Trophoblast cell (in vitro differentiated cells and primary cell): ENCODE measurements at regions not wholly inside any gene's neighbourhood (a gene's known extent, or its start where the extent isn't known, plus 50 kb on each side); places are given as distances from the start of the nearest gene placed in this dataset.

Experiments
- DNase-seq, 2 donors: peaks; one replicate each; pipeline ENCODE4 v3.0.0-alpha.2; 2016
- H2AFZ ChIP-seq: 2 replicates; pipeline ENCODE4 v1.6.1; 2013; ENCODE audit warnings: low read length, moderate library complexity, mild to moderate bottlenecking; ENCODE audit not compliant: insufficient read depth, poor library complexity
- H2AK5ac ChIP-seq: 2 replicates; pipeline ENCODE4 v1.6.1; 2013; ENCODE audit warnings: mild to moderate bottlenecking, low read length
- H2BK120ac ChIP-seq: 2 replicates; pipeline ENCODE4 v1.6.1; 2013; ENCODE audit warnings: low read length, mild to moderate bottlenecking, moderate library complexity; ENCODE audit not compliant: insufficient read depth, poor library complexity
- H2BK12ac ChIP-seq: 2 replicates; pipeline ENCODE4 v1.6.1; 2013; ENCODE audit warnings: mild to moderate bottlenecking, low read length, moderate library complexity
- H2BK5ac ChIP-seq: 2 replicates; pipeline ENCODE4 v1.6.1; 2013; ENCODE audit warnings: low read length, low read depth, moderate library complexity, mild to moderate bottlenecking; ENCODE audit not compliant: poor library complexity
- H3K14ac ChIP-seq: 2 replicates; pipeline ENCODE4 v1.6.1; 2013; ENCODE audit warnings: mild to moderate bottlenecking, low read length
- H3K18ac ChIP-seq: 2 replicates; pipeline ENCODE4 v1.6.1; 2013; ENCODE audit warnings: mild to moderate bottlenecking, low read length
- H3K23ac ChIP-seq: 2 replicates; pipeline ENCODE4 v1.6.1; 2013; ENCODE audit warnings: low read length
- H3K27ac ChIP-seq: 2 replicates; pipeline ENCODE4 v1.5.1; 2013; ENCODE audit warnings: low read depth, mild to moderate bottlenecking, inconsistent platforms, low read length, moderate library complexity
- H3K27me3 ChIP-seq: 2 replicates; pipeline ENCODE4 v1.6.1; 2013; ENCODE audit warnings: inconsistent platforms, mild to moderate bottlenecking, low read length, moderate library complexity; ENCODE audit not compliant: insufficient read depth
- H3K36me3 ChIP-seq, 2 experiments: 1 replicate in 1 of 2; 2 replicates in 1 of 2; pipeline ENCODE4 v1.6.1; 2013; ENCODE audit warnings: low read length in 2 of 2, mild to moderate bottlenecking in 2 of 2, moderate library complexity in 1 of 2; ENCODE audit not compliant: insufficient read depth in 2 of 2, control insufficient read depth in 1 of 2
- H3K4ac ChIP-seq: 2 replicates; pipeline ENCODE4 v1.6.1; 2013; ENCODE audit warnings: low read depth, mild to moderate bottlenecking, low read length, moderate library complexity
- H3K4me1 ChIP-seq, 2 experiments: 1 replicate in 1 of 2; 2 replicates in 1 of 2; pipeline ENCODE4 v1.6.1; 2013; ENCODE audit warnings: low read length in 2 of 2, mild to moderate bottlenecking in 2 of 2, moderate library complexity in 1 of 2; ENCODE audit not compliant: insufficient read depth in 2 of 2, control insufficient read depth in 1 of 2
- H3K4me2 ChIP-seq: 2 replicates; pipeline ENCODE4 v1.6.1; 2013; ENCODE audit warnings: inconsistent platforms, mild to moderate bottlenecking, low read length, moderate library complexity
- H3K4me3 ChIP-seq: 2 replicates; pipeline ENCODE4 v1.5.1; 2013; ENCODE audit warnings: mild to moderate bottlenecking, low read depth, low read length, inconsistent platforms
- H3K79me1 ChIP-seq: one replicate; pipeline ENCODE4 v1.6.1; 2013; ENCODE audit warnings: low read length
- H3K79me2 ChIP-seq: 2 replicates; pipeline ENCODE4 v1.6.1; 2013; ENCODE audit warnings: low read length, mild to moderate bottlenecking; ENCODE audit not compliant: control insufficient read depth, insufficient read depth, poor library complexity
- H3K9ac ChIP-seq: 2 replicates; pipeline ENCODE4 v1.6.1; 2013; ENCODE audit warnings: mild to moderate bottlenecking, low read length
- H3K9me3 ChIP-seq: 2 replicates; pipeline ENCODE4 v1.6.1; 2013; ENCODE audit warnings: low read depth, mild to moderate bottlenecking, control low read depth, inconsistent platforms, low read length; ENCODE audit not compliant: insufficient read depth
- H4K12ac ChIP-seq: 2 replicates; pipeline ENCODE4 v1.6.1; 2013; ENCODE audit warnings: low read depth, mild to moderate bottlenecking, low read length, moderate library complexity
- H4K8ac ChIP-seq: 2 replicates; pipeline ENCODE4 v1.6.1; 2013; ENCODE audit warnings: low read depth, mild to moderate bottlenecking, low read length, moderate library complexity
- H4K91ac ChIP-seq: one replicate; pipeline ENCODE4 v1.6.1; 2013; ENCODE audit warnings: low read depth, mild to moderate bottlenecking, low read length, moderate library complexity
- WGBS: extraction: QIAGEN DNeasy Blood & Tissue Kit; methylation state at CpG from one replicate; pipeline ENCODE4 v1.1.7; 2013; ENCODE audit warnings: missing lambda C conversion rate; ENCODE audit not compliant: insufficient read length, insufficient coverage; ENCODE audit errors: extremely low coverage; 5-methylcytosine and 5-hydroxymethylcytosine counted together

DNA sequence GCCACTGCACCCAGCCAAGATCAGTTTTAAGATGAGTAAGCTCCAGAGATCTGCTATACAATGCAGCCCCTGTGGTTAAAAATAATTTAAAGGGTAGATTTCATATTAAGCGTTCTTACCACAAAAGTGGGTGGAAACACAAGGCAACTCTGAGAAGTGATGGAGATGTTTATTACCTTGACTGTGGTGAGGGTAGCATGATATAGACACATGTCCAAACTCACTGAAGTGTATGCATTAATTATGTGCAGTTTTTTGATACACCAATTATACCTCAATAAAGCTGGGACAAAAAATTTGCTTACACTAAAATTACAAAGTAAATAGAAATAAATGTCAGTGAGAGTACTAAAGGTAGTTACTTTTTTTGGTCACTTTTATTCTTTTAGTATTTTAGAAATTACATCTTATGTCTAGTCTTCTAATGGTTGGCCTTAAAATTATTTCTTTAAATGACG, 696.5 kb downstream of the UQCRFS1 start:
- H3K4me1 ChIP-seq, result no peaks in the 10 kb centered on the region
- no peak overlapping the region for H3K27ac ChIP-seq
- H2BK5ac ChIP-seq, result no peak overlapping the region
- no peaks in the 10 kb centered on the region for H3K79me1 ChIP-seq
- no peak overlapping the region for H3K4me3 ChIP-seq
- H3K4me2 ChIP-seq, result no peak overlapping the region
- no peak overlapping the region for H4K91ac ChIP-seq
- H4K8ac ChIP-seq, result no peak overlapping the region
- DNase-seq, result no peak
- H3K9me3 ChIP-seq, result no peaks in the 10 kb centered on the region
- no peak overlapping the region for H3K14ac ChIP-seq
- H3K79me2 ChIP-seq, result no peaks in the 10 kb centered on the region
- no peak overlapping the region for H3K9ac ChIP-seq
- H3K36me3 ChIP-seq, result no peaks in the 10 kb centered on the region
- H3K4ac ChIP-seq, result no peak overlapping the region
- no peak overlapping the region for H2AK5ac ChIP-seq
- no peak overlapping the region for H2BK120ac ChIP-seq
- no peaks in the 10 kb centered on the region for H3K27me3 ChIP-seq
- no peak overlapping the region for H2AFZ ChIP-seq
- no peak overlapping the region for H4K12ac ChIP-seq
- H3K23ac ChIP-seq, result no peak overlapping the region
- no peak overlapping the region for H2BK12ac ChIP-seq
- no CpG with 5 or more reads among the region's 2 CpGs for WGBS
- no peak overlapping the region for H3K18ac ChIP-seq

DNA sequence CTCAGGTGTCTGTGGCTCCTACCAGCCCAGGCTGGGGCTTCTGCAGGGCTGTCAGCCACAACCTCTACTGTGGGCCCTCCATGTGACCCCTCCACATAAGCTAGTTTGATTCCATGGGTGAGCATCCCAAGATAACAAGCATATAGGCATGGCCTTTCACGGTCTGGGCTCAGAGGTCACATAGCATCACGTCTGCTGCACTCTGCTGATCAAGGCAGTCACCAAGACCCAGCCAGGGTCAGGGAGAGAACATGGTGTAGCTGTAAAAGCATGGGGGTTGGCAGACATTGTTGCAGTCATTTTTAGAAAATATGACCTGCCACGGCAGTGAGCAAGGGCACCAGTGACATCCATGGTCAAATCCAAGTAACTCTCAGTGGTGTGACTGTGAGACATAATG, 698.8 kb downstream of the UQCRFS1 start:
- H3K27me3 ChIP-seq, result no peaks in the 10 kb centered on the region
- H3K36me3 ChIP-seq, result no peaks in the 10 kb centered on the region
- no peaks in the 10 kb centered on the region for H3K79me2 ChIP-seq
- no peaks in the 10 kb centered on the region for H3K9me3 ChIP-seq
- H3K4me3 ChIP-seq, result no peak overlapping the region
- H3K4ac ChIP-seq, result no peak overlapping the region
- no peak overlapping the region for H4K12ac ChIP-seq
- H2BK5ac ChIP-seq, result no peak overlapping the region
- no peak overlapping the region for H3K23ac ChIP-seq
- H2BK120ac ChIP-seq, result no peak overlapping the region
- no peak overlapping the region for H4K8ac ChIP-seq
- H3K9ac ChIP-seq, result peak overlapping the region; percentile 28
- no peak overlapping the region for H3K4me2 ChIP-seq
- no peaks in the 10 kb centered on the region for H3K4me1 ChIP-seq
- H3K27ac ChIP-seq, result no peak overlapping the region
- H3K79me1 ChIP-seq, result no peaks in the 10 kb centered on the region
- WGBS, result no CpG with 5 or more reads among the region's 3 CpGs
- H2AK5ac ChIP-seq, result no peak overlapping the region
- no peak overlapping the region for H2AFZ ChIP-seq
- no peak overlapping the region for H2BK12ac ChIP-seq
- DNase-seq, result no peak
- no peak overlapping the region for H3K14ac ChIP-seq
- no peak overlapping the region for H3K18ac ChIP-seq
- H4K91ac ChIP-seq, result no peak overlapping the region

DNA sequence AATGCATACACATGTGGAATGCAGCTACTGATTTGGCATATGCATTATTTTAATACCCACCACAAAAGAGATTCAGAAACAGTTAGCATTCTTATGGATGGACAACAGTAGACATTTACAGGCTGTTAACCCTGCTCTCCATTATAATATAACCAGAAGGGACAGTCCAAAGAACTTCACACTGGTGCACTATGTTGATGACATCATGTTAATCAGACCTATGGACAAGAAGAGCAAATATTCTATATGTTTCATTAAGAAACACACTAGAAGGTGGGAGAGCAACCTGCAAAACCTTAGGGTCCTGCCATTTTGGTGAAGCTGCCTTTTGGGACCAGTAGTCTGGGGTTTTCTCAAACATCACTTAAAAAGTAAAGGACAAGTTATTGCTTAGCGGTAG, 701.3 kb downstream of the UQCRFS1 start:
- Histone ChIP-seq H3K27me3 (no peaks in the 10 kb centered on the region), H3K36me3 (no peaks in the 10 kb centered on the region), H2BK120ac (no peak overlapping the region), H3K9ac (no peak overlapping the region), H3K79me2 (no peaks in the 10 kb centered on the region), H3K18ac (no peak overlapping the region), H3K4ac (no peak overlapping the region), H3K27ac (no peak overlapping the region), H2AK5ac (no peak overlapping the region), H3K14ac (no peak overlapping the region), H3K79me1 (no peaks in the 10 kb centered on the region), H2AFZ (no peak overlapping the region), H2BK5ac (no peak overlapping the region), H3K4me3 (no peak overlapping the region), H3K9me3 (no peaks in the 10 kb centered on the region), H3K23ac (no peak overlapping the region), H4K12ac (no peak overlapping the region), H2BK12ac (no peak overlapping the region), H4K91ac (no peak overlapping the region), H3K4me1 (no peaks in the 10 kb centered on the region), H4K8ac (no peak overlapping the region), H3K4me2 (no peak overlapping the region)
- no CpG with 5 or more reads among the region's 1 CpG for WGBS
- no peak for DNase-seq

DNA sequence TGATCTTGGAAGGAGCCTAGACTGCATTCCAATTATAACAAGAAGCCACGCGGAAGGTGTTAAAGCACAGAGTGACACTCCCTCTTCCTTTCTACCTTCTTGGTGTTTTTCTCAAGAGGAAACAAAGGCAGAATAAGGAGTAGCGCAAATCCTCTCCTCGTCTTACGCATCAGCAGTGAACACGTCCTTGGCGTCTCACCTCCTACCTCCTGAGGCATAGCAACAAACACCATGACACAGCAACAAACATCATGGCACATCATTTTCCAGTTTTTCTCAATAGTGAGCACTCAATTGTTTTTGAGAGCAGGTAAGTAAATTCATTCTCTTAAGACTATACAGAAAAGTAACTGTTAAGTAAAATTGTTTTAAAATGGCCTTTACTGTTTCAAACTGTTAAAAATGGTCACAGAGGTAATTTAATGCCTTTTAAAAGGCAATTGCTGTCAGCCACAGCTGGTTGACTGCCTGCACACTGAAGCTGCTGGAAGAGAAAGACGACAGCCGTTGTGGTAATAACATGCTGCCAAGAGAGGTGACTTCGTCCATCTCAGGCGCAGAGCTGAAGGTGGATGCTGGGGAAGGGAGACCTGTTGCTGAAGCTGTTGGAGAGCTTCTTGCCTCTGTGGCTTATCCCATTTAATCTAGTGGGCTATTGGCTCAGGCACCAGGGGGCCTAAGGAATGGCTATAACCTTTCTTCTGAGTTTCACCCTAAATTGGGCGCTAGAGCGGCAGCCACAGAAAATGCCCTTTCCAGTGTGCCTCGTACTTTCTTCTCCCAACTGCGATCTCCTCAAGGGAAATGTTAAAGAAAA, 703.7 kb downstream of the UQCRFS1 start:
- no peak overlapping the region for H2BK5ac ChIP-seq
- no peaks in the 10 kb centered on the region for H3K27me3 ChIP-seq
- H3K79me1 ChIP-seq, result no peaks in the 10 kb centered on the region
- H3K27ac ChIP-seq, result no peak overlapping the region
- H3K4me2 ChIP-seq, result no peak overlapping the region
- H3K4ac ChIP-seq, result no peak overlapping the region
- no peak overlapping the region for H3K4me3 ChIP-seq
- no peak overlapping the region for H3K23ac ChIP-seq
- no peaks in the 10 kb centered on the region for H3K36me3 ChIP-seq
- no peak overlapping the region for H4K91ac ChIP-seq
- H3K18ac ChIP-seq, result no peak overlapping the region
- no peak overlapping the region for H2BK120ac ChIP-seq
- no CpG with 5 or more reads among the region's 15 CpGs for WGBS
- no peak overlapping the region for H2AFZ ChIP-seq
- H3K9me3 ChIP-seq, result no peaks in the 10 kb centered on the region
- H3K4me1 ChIP-seq, result no peaks in the 10 kb centered on the region
- H3K14ac ChIP-seq, result no peak overlapping the region
- no peak overlapping the region for H4K12ac ChIP-seq
- H4K8ac ChIP-seq, result no peak overlapping the region
- no peaks in the 10 kb centered on the region for H3K79me2 ChIP-seq
- H2AK5ac ChIP-seq, result no peak overlapping the region
- no peak overlapping the region for H3K9ac ChIP-seq
- no peak for DNase-seq
- no peak overlapping the region for H2BK12ac ChIP-seq
